ENCODE measurements at regions not wholly inside any gene's neighbourhood (a gene's known extent, or its start where the extent isn't known, plus 50 kb on each side); places are given as distances from the start of the nearest gene placed in this dataset.
A peak's percentile ranks its signal among the peaks of the same experiment; 100 is the strongest.

- H3K27ac Mint-ChIP-seq, result no peak overlapping the region
- no peaks in the 10 kb centered on the region for H3K9me3 Mint-ChIP-seq
- ChIA-PET POLR2A (no interaction called here), CTCF (no interaction called here)
- no peaks in the 10 kb centered on the region for H3K27me3 Mint-ChIP-seq
- no peaks in the 10 kb centered on the region for H3K36me3 Mint-ChIP-seq (ENCODE audit: low read depth)
- H3K4me1 Mint-ChIP-seq, result no peaks in the 10 kb centered on the region
- no peak overlapping the region for H3K4me3 Mint-ChIP-seq
- no peak for DNase-seq
These were observed 1313.3 kb downstream of the KCNT2 start for GRCh38 chr1:195294911-195295310.

GRCh38 chr1:195278644-195279043, 1329.6 kb downstream of the KCNT2 start:
- ChIA-PET CTCF (no interaction called here), POLR2A (no interaction called here)
- no peaks in the 10 kb centered on the region for H3K9me3 Mint-ChIP-seq
- H3K27me3 Mint-ChIP-seq, result no peaks in the 10 kb centered on the region
- no peaks in the 10 kb centered on the region for H3K4me1 Mint-ChIP-seq
- no peak overlapping the region for H3K27ac Mint-ChIP-seq
- H3K36me3 Mint-ChIP-seq (ENCODE audit: low read depth), result no peaks in the 10 kb centered on the region
- no peak overlapping the region for H3K4me3 Mint-ChIP-seq
- DNase-seq, result no peak

GRCh38 chr1:195275710-195276109, 1332.5 kb downstream of the KCNT2 start:
- POLR2A ChIA-PET, result no interaction called here
- CTCF ChIA-PET, result no interaction called here
- no peaks in the 10 kb centered on the region for H3K27me3 Mint-ChIP-seq
- no peak overlapping the region for H3K4me3 Mint-ChIP-seq
- no peak for DNase-seq
- H3K36me3 Mint-ChIP-seq (ENCODE audit: low read depth), result no peaks in the 10 kb centered on the region
- H3K9me3 Mint-ChIP-seq, result no peaks in the 10 kb centered on the region
- no peak overlapping the region for H3K27ac Mint-ChIP-seq
- H3K4me1 Mint-ChIP-seq, result no peaks in the 10 kb centered on the region

- no peak for DNase-seq
- Mint-ChIP-seq H3K27me3 (no peaks in the 10 kb centered on the region), H3K27ac (no peak overlapping the region), H3K36me3 (ENCODE audit: low read depth) (no peaks in the 10 kb centered on the region), H3K9me3 (no peaks in the 10 kb centered on the region), H3K4me1 (no peaks in the 10 kb centered on the region), H3K4me3 (no peak overlapping the region)
- ChIA-PET CTCF (no interaction called here), POLR2A (no interaction called here)
These were observed 1356.3 kb downstream of the KCNT2 start for GRCh38 chr1:195251900-195252299.

GRCh38 chr1:195243492-195243891, 1364.7 kb downstream of the KCNT2 start:
- Mint-ChIP-seq H3K27me3 (no peaks in the 10 kb centered on the region), H3K4me1 (no peaks in the 10 kb centered on the region), H3K9me3 (no peaks in the 10 kb centered on the region), H3K27ac (no peak overlapping the region), H3K4me3 (no peak overlapping the region), H3K36me3 (ENCODE audit: low read depth) (no peaks in the 10 kb centered on the region)
- DNase-seq, result no peak
- POLR2A ChIA-PET, result no interaction called here
- CTCF ChIA-PET, result no interaction called here

GRCh38 chr1:195241066-195241465, 1367.2 kb downstream of the KCNT2 start:
- H3K36me3 Mint-ChIP-seq (ENCODE audit: low read depth), result no peaks in the 10 kb centered on the region
- no peak overlapping the region for H3K27ac Mint-ChIP-seq
- no peaks in the 10 kb centered on the region for H3K27me3 Mint-ChIP-seq
- POLR2A ChIA-PET, result no interaction called here
- CTCF ChIA-PET, result no interaction called here
- DNase-seq, result no peak
- peaks cover 2% of the 10 kb centered on the region for H3K9me3 Mint-ChIP-seq
- H3K4me3 Mint-ChIP-seq, result no peak overlapping the region
- no peaks in the 10 kb centered on the region for H3K4me1 Mint-ChIP-seq

DNA sequence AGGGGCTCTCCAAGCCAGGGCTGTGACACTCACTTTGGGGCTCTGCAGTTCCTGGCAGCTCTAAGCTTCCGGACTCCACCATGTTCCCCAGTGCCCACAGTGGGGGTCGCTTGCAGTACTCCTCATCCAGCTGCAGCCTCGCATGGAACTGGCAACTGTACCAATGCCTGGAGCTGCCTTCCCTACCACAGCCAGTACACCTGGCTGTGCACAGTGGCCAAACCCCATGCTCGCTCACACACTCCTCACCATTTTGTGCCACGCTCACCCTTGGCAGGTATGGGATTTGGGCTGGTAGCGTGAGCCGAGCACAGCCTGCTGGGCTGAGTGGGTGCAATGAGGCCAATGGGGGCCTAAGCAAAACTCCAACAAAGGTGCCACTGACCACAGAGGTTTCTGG, 1369.9 kb downstream of the KCNT2 start:
- ChIA-PET CTCF (no interaction called here), POLR2A (no interaction called here)
- no peak for DNase-seq
- Mint-ChIP-seq H3K4me1 (no peaks in the 10 kb centered on the region), H3K4me3 (no peak overlapping the region), H3K27ac (no peak overlapping the region), H3K27me3 (no peaks in the 10 kb centered on the region), H3K9me3 (peaks cover 2% of the 10 kb centered on the region), H3K36me3 (ENCODE audit: low read depth) (no peaks in the 10 kb centered on the region)

DNA sequence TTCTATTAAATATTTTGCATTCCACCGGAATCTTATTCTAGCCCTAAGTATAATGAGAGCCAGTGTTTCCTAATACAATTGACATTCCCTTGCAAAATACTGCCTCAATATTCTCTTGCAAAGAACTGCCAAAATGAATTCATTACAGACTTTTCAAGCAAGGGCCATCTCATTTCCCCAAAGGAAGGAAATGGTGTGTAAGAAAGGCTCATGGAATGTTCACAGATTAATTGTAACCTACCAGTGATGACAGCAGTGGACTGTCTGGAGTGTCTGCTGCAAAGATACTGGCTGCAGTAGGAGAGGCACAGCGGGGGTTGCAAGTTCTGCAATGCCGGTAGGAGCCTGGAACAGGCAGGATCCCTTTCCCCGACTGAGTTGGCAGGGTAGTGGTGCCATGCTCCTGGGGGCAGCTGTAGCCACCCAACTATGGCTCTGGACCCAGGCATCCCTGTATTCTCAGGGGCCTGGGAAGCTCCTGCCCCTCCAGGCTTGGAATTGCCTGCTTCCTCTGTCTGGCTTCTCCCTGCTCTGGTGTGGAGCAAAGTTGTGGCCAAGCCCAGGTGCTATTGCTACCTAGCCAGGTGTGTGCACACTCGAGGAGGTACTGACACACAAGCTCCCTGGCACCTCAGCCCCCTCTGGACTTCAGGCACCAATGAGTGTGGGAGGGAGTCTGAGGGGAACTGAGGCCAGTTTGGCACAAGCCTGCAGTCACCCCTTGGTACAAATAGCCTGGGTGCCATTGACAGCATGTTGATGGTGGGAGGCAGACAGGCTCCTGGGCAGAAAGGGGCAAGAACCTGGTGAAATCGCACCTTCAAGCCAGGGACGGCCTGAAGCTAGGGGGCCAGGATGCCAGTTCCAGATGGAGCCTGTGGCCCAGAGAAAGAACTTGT, 1371.0 kb downstream of the KCNT2 start:
- no peak overlapping the region for H3K4me3 Mint-ChIP-seq
- H3K27me3 Mint-ChIP-seq, result no peaks in the 10 kb centered on the region
- POLR2A ChIA-PET, result no interaction called here
- H3K36me3 Mint-ChIP-seq (ENCODE audit: low read depth), result no peaks in the 10 kb centered on the region
- DNase-seq, result no peak
- CTCF ChIA-PET, result no interaction called here
- peaks cover 2% of the 10 kb centered on the region for H3K9me3 Mint-ChIP-seq
- no peak overlapping the region for H3K27ac Mint-ChIP-seq
- H3K4me1 Mint-ChIP-seq, result no peaks in the 10 kb centered on the region

GRCh38 chr1:195218428-195219212, 1389.6 kb downstream of the KCNT2 start:
- peaks cover 7% of the 10 kb centered on the region for H3K27me3 Mint-ChIP-seq
- CTCF ChIA-PET, result no interaction called here
- DNase-seq, result no peak
- POLR2A ChIA-PET, result no interaction called here
- no peaks in the 10 kb centered on the region for H3K4me1 Mint-ChIP-seq
- H3K9me3 Mint-ChIP-seq, result no peaks in the 10 kb centered on the region
- H3K4me3 Mint-ChIP-seq, result no peak overlapping the region
- no peak overlapping the region for H3K27ac Mint-ChIP-seq
- H3K36me3 Mint-ChIP-seq (ENCODE audit: low read depth), result no peaks in the 10 kb centered on the region

DNA sequence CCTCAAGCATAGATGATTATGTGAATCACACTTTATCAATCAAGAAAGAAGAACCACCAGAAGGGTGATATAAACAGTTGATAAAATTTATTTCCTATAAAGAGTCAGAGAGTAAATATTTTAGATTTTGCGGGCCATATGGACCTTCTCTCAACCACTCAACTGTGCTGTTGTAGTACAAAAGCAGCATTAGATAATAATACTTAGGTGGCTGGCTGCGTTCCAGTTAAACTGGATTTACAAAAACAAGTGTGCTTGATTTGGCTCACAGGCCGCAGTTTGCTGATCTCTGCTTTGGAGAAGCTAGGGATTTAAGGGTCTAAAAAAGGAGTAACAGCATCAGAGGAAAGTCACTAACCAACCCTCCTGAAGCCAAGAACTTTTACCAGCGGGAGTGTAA, 1406.0 kb downstream of the KCNT2 start:
- POLR2A ChIA-PET, result no interaction called here
- Mint-ChIP-seq H3K4me1 (peaks cover 7% of the 10 kb centered on the region), H3K9me3 (peaks cover 2% of the 10 kb centered on the region), H3K27ac (no peak overlapping the region), H3K27me3 (peaks cover 5% of the 10 kb centered on the region), H3K36me3 (ENCODE audit: low read depth) (no peaks in the 10 kb centered on the region), H3K4me3 (no peak overlapping the region)
- DNase-seq, result no peak
- CTCF ChIA-PET, result no interaction called here

DNA sequence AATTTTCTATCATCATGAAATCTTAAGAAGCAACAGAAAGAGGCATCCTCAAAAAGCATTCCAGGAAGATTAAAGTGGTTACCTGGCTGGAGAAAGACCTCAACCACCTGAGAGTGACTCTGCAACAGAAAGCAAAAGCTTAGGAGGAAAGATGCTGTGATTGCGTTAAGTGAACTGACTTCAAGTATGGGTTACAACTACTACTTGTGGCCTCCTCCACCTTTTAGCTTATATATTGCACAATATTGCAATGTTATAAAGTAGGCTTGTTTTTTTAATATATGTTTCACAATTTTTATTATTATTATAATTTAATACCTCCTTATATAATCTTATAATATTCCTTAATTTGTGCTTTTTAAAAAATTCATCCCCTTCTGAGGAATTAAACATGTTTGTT, 1407.5 kb downstream of the KCNT2 start:
- no peaks in the 10 kb centered on the region for H3K36me3 Mint-ChIP-seq (ENCODE audit: low read depth)
- peaks cover 2% of the 10 kb centered on the region for H3K9me3 Mint-ChIP-seq
- no peak for DNase-seq
- POLR2A ChIA-PET, result no interaction called here
- CTCF ChIA-PET, result no interaction called here
- peaks cover 3% of the 10 kb centered on the region for H3K27me3 Mint-ChIP-seq
- peaks cover 14% of the 10 kb centered on the region for H3K4me1 Mint-ChIP-seq
- no peak overlapping the region for H3K27ac Mint-ChIP-seq
- H3K4me3 Mint-ChIP-seq, result no peak overlapping the region

DNA sequence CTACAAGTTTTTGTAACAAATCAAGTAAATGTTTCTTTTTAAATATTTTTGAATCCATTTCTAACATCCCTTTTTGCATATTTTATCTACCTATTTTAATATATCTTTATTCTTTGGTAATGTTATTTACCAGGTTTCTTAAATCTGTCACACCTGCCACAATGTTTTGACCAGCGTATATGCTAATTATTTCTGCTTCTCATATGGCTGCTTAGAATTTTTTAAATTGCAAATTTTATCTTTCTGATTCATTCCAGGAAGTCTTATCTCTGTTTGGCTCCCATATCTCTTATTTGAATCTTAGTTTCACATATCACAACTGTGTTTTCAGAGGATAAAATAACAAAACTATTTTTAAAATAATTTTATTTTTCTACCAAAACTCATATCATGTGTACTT, 1411.1 kb downstream of the KCNT2 start:
- CTCF ChIA-PET, result no interaction called here

GRCh38 chr1:195195423-195196057, 1412.7 kb downstream of the KCNT2 start:
- Mint-ChIP-seq H3K4me1 (peaks cover 31% of the 10 kb centered on the region), H3K27me3 (peaks cover 19% of the 10 kb centered on the region), H3K27ac (peak overlapping the region; percentile 65), H3K36me3 (ENCODE audit: low read depth) (no peaks in the 10 kb centered on the region), H3K9me3 (peaks cover 2% of the 10 kb centered on the region), H3K4me3 (peak overlapping the region; percentile 8)
- ChIA-PET CTCF (no interaction called here), POLR2A (no interaction called here)
- DNase-seq, result peak; percentile 22

More for the DNA sequence above, 1411.1 kb downstream of the KCNT2 start:
- peaks cover 2% of the 10 kb centered on the region for H3K9me3 Mint-ChIP-seq
- peaks cover 14% of the 10 kb centered on the region for H3K27me3 Mint-ChIP-seq
- POLR2A ChIA-PET, result no interaction called here
- H3K4me3 Mint-ChIP-seq, result no peak overlapping the region
- H3K36me3 Mint-ChIP-seq (ENCODE audit: low read depth), result no peaks in the 10 kb centered on the region
- no peak overlapping the region for H3K27ac Mint-ChIP-seq
- peaks cover 25% of the 10 kb centered on the region for H3K4me1 Mint-ChIP-seq
- DNase-seq, result no peak
